Spleen (tissue), 11 donors: ENCODE measurements at regions not wholly inside any gene's neighbourhood (a gene's known extent, or its start where the extent isn't known, plus 50 kb on each side); places are given as distances from the start of the nearest gene placed in this dataset.
A peak's percentile ranks its signal among the peaks of the same experiment; 100 is the strongest.

ENCODE experiments used
- DNase-seq: peaks from one replicate; pipeline ENCODE4 v3.0.0-alpha.2; 2020
- H3K27ac ChIP-seq, 8 donors: fragments of 200-600 bp; sonication (generic) in 7 of 8; 1 replicate in 4 of 8; 2 replicates in 4 of 8; pipeline versions ENCODE4 v1.5.0 to v1.8.0; 2016 to 2021; ENCODE audit warnings: inconsistent platforms in 4 of 8, mild to moderate bottlenecking in 4 of 8, moderate library complexity in 1 of 8
- H3K27me3 ChIP-seq, 7 donors: fragments of 200-600 bp; sonication (generic) in 6 of 7; replicated peaks in 1 of 7; 1 replicate in 4 of 7; 2 replicates in 3 of 7; pipeline versions ENCODE4 v1.5.0 to v1.8.0; 2016 to 2021; ENCODE audit warnings: inconsistent platforms in 3 of 7, mild to moderate bottlenecking in 1 of 7
- H3K36me3 ChIP-seq, 6 donors: fragments of 200-600 bp; sonication (generic) in 5 of 6; 1 replicate in 4 of 6; 2 replicates in 2 of 6; pipeline versions ENCODE4 v1.5.0 to v1.8.0; 2016 to 2021; ENCODE audit warnings: inconsistent platforms in 2 of 6
- H3K4me1 ChIP-seq, 6 donors: fragments of 200-600 bp; sonication (generic) in 5 of 6; 1 replicate in 3 of 6; 2 replicates in 3 of 6; pipeline versions ENCODE4 v1.5.0 to v1.8.0; 2016 to 2021; ENCODE audit warnings: inconsistent platforms in 3 of 6
- H3K4me3 ChIP-seq, 8 donors: fragments of 200-600 bp; sonication (generic) in 7 of 8; 1 replicate in 4 of 8; 2 replicates in 4 of 8; pipeline versions ENCODE4 v1.5.0 to v1.8.0; 2016 to 2021; ENCODE audit warnings: inconsistent platforms in 4 of 8, mild to moderate bottlenecking in 4 of 8, moderate library complexity in 2 of 8
- H3K9me3 ChIP-seq, 8 donors: fragments of 200-600 bp; sonication (generic) in 7 of 8; 1 replicate in 4 of 8; 2 replicates in 4 of 8; pipeline versions ENCODE4 v1.5.0 to v1.8.0; 2016 to 2021; ENCODE audit warnings: inconsistent platforms in 4 of 8
- POLR2A ChIP-seq, 3 donors: fragments of 450-650 bp; IDR thresholded peaks; one replicate each; pipeline ENCODE4 v1.5.1; 2017; ENCODE audit warnings: antibody characterized with exemption in 3 of 3, mild to moderate bottlenecking in 1 of 3
- POLR2AphosphoS5 ChIP-seq, 3 donors: sonication (generic); formaldehyde crosslinking; IDR thresholded peaks; one replicate each; pipeline ENCODE4 v1.5.1; 2017; ENCODE audit warnings: antibody characterized with exemption in 3 of 3
- WGBS, 5 donors: extraction: QIAGEN DNeasy Blood & Tissue Kit in 3 of 5; methylation state at CpG; one replicate each; pipeline versions ENCODE4 v1.1.5 to v1.1.7; 2013 to 2018; 5-methylcytosine and 5-hydroxymethylcytosine counted together
- intact Hi-C: fragments of 100-400 bp; cut with DNase I; formaldehyde crosslinking; loops from one replicate; pipeline ENCODE4 v1.15.0; 2023; ENCODE audit warnings: low total_unique reads
- TF ChIP-seq, protein P1 (sequence below), 11 experiments: fragments of 200-600 bp in 7 of 11; fragments of 450-650 bp in 4 of 11; sonication (generic) in 4 of 11; IDR thresholded peaks in 8 of 11; conservative IDR thresholded peaks in 3 of 11; 1 replicate in 7 of 11; 2 replicates in 4 of 11; pipeline versions ENCODE4 v1.4.0 to v1.8.0; 2016 to 2021; ENCODE audit warnings: antibody characterized with exemption in 11 of 11, inconsistent platforms in 4 of 11, mild to moderate bottlenecking in 1 of 11
- donor health status: healthy with polysubstance abuse.
- donor health status: DM: no; HTN: no; CAD: no; lungs with moderate emphysema.
- donor health status: DM: no; HTN: no; CAD: no.
- donor health status: Bipolar disorder and iron deficiency.
- donor health status: healthy.
- donor health status: DM: no; HTN: no; CAD: no.
- donor health status: DM: yes; HTN: yes; CAD: no.

DNA sequence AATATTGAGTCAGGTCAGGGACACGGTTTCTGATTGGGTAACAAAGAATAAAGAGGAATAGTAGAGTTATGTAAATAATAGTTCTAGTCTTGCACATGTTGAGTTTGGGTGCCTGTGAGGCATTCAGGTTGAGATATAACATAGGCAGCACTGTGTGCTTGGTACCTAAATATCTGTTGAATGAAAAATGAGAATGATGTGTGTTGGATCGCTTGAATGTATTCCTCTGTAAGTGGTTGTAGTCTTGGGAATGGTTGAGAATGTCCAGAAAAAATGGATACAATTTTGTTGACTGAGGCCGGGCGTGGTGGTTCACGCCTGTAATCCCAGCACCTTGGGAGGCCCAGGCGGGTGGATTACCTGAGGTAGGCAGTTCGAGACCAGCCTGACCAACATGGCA lies 116.3 kb upstream of the HNRNPU start:
- H3K4me1 ChIP-seq, result no peaks in the 10 kb centered on the region
- H3K9me3 ChIP-seq, result no peaks in the 10 kb centered on the region
- TF ChIP-seq, protein P1, sequence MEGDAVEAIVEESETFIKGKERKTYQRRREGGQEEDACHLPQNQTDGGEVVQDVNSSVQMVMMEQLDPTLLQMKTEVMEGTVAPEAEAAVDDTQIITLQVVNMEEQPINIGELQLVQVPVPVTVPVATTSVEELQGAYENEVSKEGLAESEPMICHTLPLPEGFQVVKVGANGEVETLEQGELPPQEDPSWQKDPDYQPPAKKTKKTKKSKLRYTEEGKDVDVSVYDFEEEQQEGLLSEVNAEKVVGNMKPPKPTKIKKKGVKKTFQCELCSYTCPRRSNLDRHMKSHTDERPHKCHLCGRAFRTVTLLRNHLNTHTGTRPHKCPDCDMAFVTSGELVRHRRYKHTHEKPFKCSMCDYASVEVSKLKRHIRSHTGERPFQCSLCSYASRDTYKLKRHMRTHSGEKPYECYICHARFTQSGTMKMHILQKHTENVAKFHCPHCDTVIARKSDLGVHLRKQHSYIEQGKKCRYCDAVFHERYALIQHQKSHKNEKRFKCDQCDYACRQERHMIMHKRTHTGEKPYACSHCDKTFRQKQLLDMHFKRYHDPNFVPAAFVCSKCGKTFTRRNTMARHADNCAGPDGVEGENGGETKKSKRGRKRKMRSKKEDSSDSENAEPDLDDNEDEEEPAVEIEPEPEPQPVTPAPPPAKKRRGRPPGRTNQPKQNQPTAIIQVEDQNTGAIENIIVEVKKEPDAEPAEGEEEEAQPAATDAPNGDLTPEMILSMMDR (IDR thresholded peaks at IDR 0.05 in 8 of 11, conservative IDR thresholded peaks at IDR 0.05 in 3 of 11), result no peak
- TF ChIP-seq POLR2AphosphoS5 (IDR thresholded peaks at IDR 0.05), result no peak
- TF ChIP-seq POLR2A (IDR thresholded peaks at IDR 0.05), result no peak
- H3K36me3 ChIP-seq, result no peaks in the 10 kb centered on the region
- WGBS, 5 donors, result 84 to 96% (median 93%) methylated on average over 7 of the region's 7 CpGs
- no peak overlapping the region for H3K27ac ChIP-seq
- no peaks in the 10 kb centered on the region for H3K27me3 ChIP-seq
- no peak for DNase-seq
- no peak overlapping the region for H3K4me3 ChIP-seq
- intact Hi-C loops, result no loop called here

DNA sequence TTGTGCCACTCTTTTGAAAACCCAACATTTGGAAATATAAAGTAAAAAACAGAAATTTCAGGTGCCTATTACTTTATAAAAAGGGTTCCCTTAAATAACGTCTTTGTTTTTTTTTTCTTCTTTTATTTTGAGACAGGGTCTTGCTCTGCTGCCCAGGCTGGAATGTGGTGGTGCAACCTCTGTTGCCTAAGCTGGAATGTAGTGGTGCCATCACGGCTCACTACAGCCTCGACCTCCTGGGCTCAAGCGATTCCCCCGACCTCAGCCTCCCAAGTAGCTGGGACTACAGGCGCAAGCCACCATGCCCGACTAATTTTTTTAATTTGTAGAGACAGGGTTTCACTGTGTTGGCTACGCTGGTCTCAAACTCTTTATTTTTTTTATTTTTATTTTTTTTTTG lies 110.2 kb upstream of the HNRNPU start:
- Histone ChIP-seq H3K9me3 (no peaks in the 10 kb centered on the region), H3K27ac (no peak overlapping the region), H3K36me3 (no peaks in the 10 kb centered on the region), H3K27me3 (no peaks in the 10 kb centered on the region), H3K4me1 (peaks cover 0 to 13% (median 7%) of the 10 kb centered on the region in 6 donors), H3K4me3 (no peak overlapping the region)
- DNase-seq, result no peak
- TF ChIP-seq POLR2A (IDR thresholded peaks at IDR 0.05) (no peak), POLR2AphosphoS5 (IDR thresholded peaks at IDR 0.05) (no peak)
- TF ChIP-seq, protein P1 (IDR thresholded peaks at IDR 0.05 in 8 of 11, conservative IDR thresholded peaks at IDR 0.05 in 3 of 11), result no peak
- intact Hi-C loops, result no loop called here
- 71 to 98% (median 92%) methylated on average over 8 of the region's 8 CpGs for WGBS, 5 donors

DNA sequence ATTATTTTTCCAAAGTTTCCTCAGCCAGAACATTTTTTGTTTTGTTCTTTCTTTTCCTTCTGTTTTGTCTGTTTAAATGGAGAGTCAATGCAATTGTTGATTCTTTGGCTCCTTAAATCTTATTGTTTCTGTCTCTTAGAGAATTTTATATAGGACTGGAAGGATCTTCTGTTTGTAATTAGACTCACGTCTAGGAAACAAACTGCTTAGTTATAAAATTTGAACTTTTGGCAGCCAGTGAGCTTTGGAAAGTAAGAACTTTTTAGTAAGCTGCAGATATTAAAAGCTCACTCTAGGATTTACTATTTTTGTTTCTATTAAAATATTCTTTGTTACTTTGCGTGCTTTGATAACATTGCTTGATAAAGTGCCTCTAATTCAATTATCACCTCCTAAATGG lies 109.8 kb upstream of the HNRNPU start:
- no peak for TF ChIP-seq POLR2AphosphoS5 (IDR thresholded peaks at IDR 0.05)
- TF ChIP-seq, protein P1 (IDR thresholded peaks at IDR 0.05 in 8 of 11, conservative IDR thresholded peaks at IDR 0.05 in 3 of 11), result no peak
- no peak for TF ChIP-seq POLR2A (IDR thresholded peaks at IDR 0.05)
- Histone ChIP-seq H3K27ac (no peak overlapping the region), H3K4me1 (peaks cover 0 to 18% (median 12%) of the 10 kb centered on the region in 6 donors), H3K4me3 (no peak overlapping the region), H3K36me3 (no peaks in the 10 kb centered on the region), H3K27me3 (no peaks in the 10 kb centered on the region), H3K9me3 (no peaks in the 10 kb centered on the region)
- DNase-seq, result no peak
- intact Hi-C loops, result no loop called here
- 86 to 94% (median 91%) methylated on average over 2 of the region's 2 CpGs for WGBS, 5 donors

DNA sequence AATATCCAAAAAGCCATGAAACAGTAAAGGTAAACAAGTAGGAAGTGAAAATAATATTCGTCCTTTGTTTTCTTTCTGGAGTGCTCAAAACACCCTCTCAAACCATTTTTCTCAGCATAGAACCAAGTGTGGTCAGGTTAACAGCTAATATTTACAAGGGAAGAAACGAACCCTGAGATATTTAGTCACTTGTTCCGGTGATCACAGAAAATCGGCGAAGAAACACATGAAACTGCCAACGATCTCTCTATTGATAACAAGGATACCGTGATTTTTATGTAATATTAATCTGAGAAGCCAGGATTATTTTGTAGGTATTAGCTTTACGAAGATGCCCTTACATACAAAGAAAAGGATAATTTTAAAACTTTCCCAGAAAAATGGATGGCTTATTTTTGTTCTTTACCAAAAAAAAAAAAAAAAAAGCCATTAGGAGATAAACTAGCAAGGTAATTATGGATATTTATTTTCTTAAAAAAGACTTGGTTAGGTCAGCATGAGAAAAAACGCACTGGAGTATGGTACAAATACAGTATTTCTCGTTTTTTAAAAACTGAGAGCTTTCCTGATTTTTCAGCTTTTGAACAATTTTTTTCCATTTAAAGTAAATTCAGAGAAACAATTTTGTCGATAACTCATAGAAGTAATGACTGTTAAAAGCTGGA lies 107.3 kb upstream of the HNRNPU start:
- Histone ChIP-seq H3K36me3 (no peaks in the 10 kb centered on the region), H3K4me3 (peak overlapping the region; percentile 47 to 76 (median 70)), H3K27ac (peak overlapping the region; percentile 97 to 100 (median 100)), H3K4me1 (peaks cover 0 to 29% (median 18%) of the 10 kb centered on the region in 6 donors), H3K27me3 (no peaks in the 10 kb centered on the region), H3K9me3 (no peaks in the 10 kb centered on the region)
- intact Hi-C loops, result loop anchor here (2.0 kb wide), 1 partner anchor 109 kb away; no protein-coding TSS in a partner anchor
- DNase-seq, result no peak
- TF ChIP-seq POLR2AphosphoS5 (IDR thresholded peaks at IDR 0.05) (no peak), POLR2A (IDR thresholded peaks at IDR 0.05) (no peak)
- TF ChIP-seq, protein P1 (IDR thresholded peaks at IDR 0.05 in 8 of 11, conservative IDR thresholded peaks at IDR 0.05 in 3 of 11), result no peak
- WGBS, 5 donors, result 19 to 24% (median 22%) methylated on average over 11 of the region's 11 CpGs
